Fibroblast of skin of abdomen (primary cell): ENCODE measurements at regions not wholly inside any gene's neighbourhood (a gene's known extent, or its start where the extent isn't known, plus 50 kb on each side); places are given as distances from the start of the nearest gene placed in this dataset.
"Not testable (repeated sequence)": the region's sequence is repeated elsewhere in the genome, so short reads cannot be mapped to it uniquely, and the experiment has no call there.

Experiments
- DNase-seq: peaks from one replicate; pipeline ENCODE4 v3.0.0-alpha.2; 2013

DNA sequence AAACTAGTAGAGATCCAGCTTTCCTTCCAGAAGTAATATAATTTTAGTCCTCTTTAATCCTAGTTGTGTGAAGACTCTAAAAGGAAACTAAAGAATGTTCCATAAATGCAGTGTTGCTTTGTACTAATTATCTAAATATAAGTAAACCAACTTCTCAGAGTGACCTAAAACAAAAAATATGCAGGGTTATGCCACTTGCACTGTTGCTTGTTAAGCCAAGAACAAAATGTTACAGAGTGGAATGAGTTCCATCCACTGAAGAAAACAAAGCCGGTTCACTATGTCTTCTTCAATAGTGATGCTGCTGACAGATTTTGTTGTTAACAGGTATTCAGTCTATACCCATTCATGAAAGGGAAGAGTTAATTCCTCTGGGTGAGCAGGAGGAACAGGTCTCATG lies 252.0 kb upstream of the DIAPH2 start:
- no peak for DNase-seq

DNA sequence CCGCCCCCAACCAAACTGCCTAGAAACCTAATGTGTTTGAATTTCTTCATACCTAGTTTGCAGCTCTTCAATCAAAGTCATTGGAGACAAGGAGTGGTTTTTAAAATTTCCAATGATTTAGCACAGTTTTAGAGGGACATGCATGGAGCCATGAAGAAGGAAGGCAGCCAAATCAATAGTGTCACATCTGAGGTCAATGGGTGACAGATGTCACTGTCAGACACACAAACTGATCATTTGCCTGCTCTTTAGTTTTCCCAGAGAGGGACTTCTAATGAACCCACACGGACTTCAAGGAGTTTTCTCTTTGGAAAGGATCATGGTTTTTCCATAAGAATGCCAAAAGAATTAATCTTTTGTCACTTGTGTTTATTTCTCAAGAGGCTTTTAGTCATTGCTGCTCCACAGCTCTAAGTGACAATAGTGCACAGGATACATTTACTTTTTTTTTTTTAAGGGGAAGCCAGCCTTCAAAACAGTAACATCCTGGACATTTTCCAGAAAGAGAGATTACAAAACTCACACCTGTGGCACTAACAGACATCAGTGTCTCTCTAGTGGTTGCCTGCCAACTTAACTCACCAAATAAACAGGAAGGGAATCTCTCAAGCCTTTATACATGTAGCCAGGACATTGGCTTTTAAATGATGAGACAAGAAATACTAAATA lies 251.1 kb upstream of the DIAPH2 start:
- DNase-seq = no peak

DNA sequence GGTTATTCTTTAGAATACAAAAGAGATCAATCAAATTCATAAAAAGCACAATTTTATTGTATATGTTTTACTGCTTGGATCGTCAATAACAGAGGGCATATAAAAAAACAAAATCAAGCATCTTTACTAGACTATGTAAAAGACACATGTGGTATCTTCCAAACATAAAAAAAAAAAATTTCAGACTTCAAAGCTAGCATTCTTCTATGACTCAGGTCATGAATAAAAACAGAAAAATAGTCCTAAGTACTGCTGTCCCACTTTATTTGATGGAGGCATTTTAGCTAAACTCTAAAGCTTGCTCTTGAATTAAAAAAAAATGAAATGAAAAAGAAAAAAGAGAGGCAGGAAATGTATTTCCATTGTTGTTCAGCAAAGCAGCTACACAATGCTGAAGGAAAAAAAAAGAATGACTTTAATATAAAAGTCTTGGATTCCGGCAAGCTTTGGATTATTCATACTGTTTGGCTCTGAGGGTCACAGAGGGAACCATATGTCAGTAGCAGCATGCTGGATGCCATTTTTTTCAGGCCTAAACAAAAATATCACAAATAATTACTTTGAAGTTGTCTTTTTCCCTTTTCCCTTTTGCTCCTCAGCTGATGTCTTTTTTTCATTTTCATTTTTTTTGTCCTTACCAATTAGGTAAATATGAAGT lies 249.1 kb upstream of the DIAPH2 start:
- peak; percentile 20 for DNase-seq

DNA sequence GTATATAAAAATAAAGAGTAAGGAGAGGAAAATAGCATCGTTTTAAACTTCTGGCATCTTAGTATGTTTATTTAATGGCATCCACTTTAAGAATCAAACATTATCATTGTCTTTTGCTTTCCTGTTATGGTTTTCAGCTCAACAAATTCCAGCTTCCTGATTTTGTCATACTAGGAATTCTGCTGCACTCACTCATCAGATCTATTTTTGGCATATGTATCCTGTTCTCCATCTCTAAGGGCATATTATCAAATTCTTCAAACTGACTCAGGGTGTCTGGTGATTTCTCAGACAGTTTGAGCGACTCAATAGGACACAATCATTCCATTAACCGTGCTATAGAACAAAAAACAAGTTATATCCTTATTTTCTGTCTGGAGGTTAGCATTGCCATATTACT lies 248.5 kb upstream of the DIAPH2 start:
- peak; percentile 78 for DNase-seq

DNA sequence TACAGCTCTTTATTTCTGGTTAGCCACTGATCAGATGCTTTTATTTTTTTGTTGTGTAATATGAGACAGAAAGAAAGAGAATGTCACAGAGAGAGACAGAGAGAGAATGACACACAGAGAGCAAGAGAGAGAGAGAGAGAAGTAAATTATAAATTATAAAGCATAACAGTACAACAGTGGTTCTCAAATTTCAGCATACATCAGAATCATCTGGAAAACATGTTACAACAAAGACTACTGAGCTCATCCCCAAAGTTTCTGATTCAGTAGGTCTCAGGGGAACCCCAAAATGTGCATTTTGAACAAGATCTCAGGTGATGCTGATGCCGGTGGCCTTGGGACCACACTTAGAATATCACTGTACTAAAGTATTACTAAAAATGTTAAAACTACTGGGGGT lies 245.8 kb upstream of the DIAPH2 start:
- no peak for DNase-seq

DNA sequence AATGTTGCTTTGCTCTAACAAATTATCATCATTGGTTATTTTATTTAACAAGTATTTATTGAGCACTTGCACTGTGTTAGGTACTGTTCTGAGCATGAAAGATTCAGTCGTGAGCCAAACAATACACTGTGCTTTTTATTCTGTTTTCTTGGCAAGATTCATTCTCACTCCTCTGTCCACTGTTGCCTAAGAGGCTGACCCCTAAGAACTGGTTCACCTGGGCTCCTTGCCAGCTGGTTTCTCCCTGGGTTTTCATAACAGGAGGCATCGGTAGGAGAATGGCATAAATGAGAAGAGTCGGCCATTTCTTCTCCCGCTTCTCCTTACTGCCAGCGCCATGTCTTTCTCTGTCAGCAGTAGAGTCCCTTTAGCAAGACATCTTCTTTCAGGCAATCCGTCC lies 243.7 kb upstream of the DIAPH2 start:
- DNase-seq = no peak

DNA sequence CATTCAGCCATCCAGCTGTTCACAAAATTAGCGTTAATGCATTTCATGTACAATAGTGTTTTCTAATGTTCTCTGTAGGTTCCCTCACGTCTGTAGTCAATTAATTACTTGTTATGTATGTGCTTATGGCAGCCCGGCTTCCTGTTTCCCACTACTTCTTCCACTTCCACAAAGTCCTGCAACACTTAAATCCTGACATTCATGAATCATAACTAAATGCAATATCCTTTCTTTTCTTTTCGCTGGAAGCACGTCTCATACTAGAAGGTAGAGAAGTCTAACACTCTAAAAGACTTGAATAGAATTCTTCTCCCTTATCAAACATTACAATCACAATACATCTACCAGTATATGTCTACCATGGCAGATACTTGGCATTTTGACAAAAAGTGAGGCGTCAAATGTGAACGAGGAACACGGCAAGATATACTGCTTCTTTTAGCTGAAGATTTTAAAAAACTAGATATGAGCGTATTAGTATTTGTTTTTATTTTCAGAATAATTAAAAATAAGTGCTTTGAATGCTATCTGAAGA lies 239.0 kb upstream of the DIAPH2 start:
- DNase-seq = peak; percentile 2

DNA sequence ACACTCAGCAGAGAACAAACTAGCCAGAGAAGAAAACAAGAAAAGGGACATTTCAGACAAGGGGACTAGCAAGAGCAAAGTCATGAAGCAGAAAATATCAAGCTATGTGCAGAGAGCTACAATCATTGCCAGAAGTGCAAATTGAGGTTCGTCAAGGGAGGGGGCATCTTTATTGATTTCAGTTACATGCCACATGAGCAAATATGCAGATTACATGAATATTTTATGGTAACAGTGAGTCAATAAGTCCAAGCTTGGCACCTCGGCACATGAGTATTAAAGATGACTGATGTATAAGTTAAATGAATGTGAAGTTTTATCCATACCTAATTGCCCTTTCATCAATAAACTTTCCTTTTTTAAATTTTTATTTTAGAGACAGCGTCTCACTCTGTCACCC lies 238.1 kb upstream of the DIAPH2 start:
- no peak for DNase-seq

DNA sequence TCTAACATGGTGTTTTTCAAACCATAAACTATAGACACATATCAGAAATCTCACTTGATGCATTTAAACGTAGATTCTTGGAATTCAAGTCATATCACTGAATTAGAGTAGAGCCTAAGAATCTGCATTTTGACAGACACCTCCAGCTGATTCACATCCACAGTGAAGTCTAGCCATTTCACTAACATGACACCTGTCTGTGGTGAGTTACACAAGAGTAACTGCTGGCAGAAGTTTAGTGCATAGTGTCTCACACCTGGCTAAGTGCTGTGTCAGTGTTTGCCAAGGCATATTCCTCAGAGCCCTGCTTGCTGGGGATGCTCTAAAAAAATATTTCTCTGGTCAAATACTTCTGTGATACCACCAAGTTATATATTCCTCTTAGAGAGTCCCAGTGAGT lies 237.5 kb upstream of the DIAPH2 start:
- no peak for DNase-seq

DNA sequence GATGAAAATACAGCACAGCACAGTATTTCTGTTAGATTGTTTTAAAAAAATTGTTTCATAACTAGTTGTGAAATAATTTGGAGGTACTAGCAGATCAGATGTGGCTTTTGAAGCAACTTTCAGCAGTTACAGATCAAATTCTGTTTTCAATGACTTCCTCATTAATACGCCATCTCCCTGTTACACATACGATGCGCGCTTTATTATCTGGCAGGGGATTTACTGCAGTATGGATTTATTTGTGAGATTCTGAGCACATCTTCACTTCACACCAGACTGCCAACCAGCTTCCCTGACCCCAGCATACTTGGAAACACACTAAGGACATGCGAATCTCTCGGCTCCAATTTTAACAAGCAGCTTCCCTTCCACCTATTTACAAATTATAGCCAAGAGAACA lies 235.5 kb upstream of the DIAPH2 start:
- DNase-seq = no peak

DNA sequence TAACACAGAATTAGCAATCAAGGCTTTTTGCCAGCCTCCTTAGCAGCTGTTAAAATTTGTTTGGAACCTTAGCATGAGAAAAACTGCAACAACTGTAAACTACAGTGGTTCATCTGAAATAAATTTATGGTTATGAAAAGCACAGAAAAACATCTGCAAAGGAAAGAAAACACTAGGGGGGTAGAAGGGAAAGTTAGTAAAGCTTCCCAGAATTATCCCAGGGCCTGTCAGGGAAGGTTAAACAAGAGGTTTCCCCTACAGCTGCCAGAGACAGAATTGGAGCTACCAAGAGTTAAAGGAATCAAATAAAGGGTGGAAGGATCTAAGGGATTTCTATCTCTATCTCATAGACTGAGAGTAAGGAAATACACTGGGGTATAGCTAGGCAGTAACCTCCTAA lies 234.7 kb upstream of the DIAPH2 start:
- no peak for DNase-seq

DNA sequence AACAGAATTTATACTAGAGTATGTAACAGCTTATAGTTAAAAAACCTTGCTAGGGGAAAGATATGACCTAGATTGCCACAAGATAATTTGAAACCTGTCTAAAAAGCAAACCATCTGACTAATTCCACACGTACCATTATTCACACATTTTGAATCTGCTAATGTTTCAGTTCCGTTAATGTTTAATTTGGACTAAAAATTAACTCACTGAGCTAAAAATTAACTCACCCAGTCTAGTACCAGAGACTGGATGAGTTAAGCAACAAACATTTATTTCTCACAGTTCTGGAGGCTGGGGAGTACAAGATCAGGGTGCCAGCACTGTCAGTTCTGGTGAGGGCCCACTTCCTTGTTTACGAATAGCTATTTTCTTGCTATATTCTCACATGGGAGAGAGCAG lies 231.5 kb upstream of the DIAPH2 start:
- DNase-seq = no peak

DNA sequence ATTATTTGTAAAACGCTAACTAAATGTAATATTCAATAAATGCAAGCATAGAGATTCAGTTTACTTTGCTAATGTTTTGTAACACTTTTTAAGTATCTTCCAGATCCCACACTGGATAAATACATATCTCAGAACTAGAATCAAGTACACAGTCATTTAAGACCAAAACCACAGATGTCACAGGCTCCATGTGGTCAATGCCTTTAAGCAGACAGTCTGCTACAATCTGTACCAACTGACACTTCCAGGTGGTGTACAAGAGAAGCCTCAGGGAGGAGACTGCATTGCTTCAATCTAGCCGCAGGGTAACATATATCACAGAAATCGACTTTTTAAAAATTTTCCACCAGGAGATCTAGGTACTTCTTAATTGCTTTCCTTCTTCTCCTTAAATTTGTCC lies 229.6 kb upstream of the DIAPH2 start:
- no peak for DNase-seq

DNA sequence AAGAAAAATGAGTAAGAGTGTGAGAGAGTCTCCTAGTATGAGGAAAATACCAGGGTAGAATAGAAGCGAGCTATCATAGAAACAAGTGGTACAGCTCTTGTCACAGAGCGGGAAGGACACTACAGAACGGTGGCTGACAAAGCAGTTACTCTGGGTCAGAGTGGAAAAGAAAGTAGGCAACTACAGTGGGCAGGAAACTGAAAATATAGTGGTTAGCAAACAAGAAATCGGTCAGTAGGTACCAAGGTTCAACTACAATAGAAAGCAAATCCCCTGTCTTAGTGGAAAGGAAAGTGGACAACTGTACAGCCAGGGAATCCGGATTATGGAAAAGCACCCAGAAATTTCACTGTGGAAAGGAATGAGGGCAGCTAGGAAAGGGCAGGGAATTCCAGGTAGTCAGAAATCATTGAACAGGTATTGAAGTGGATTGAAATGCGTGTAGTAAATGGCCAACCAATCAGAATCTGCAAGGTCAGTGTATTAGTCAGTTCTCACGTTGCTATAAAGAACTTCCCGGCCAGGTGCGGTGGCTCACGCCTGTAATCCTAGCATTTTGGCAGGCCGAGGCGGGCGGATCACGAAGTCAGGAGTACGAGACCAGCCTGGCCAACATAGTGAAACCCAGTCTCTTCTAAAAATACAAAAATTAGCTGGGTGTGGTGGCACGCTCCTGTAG lies 219.6 kb upstream of the DIAPH2 start:
- no peak for DNase-seq

DNA sequence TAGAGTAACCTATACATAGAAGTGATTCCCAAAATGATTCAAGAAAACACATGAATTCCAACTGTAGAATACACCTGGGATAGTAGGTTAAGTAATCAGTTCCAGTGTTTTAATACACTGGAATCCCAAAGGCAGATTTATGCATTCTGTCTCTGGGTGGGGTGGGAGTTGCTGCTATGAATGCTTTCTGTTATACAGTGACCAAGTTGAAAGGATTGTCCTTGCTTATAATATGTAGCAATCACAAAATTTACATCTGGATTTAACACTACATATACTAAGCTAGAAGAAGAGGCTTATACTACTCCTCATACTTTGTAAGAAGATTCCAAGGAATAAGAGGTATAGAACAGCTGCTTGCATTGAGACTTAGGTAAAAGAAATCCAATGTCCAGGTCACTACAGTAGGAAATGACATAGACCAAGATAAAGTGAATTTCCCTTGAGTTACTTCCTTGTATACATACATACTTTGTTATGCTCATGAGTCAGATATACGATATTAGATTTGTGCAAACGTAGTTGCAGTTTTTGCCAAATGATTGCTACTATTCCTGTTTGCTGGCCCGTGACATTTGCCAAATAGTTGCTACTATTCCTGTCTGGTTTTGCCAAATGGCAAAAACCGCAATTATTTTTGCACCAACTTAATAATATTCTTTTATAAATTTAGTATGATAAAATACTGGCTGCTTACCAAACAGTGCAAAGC lies 210.5 kb upstream of the DIAPH2 start:
- DNase-seq = no peak

DNA sequence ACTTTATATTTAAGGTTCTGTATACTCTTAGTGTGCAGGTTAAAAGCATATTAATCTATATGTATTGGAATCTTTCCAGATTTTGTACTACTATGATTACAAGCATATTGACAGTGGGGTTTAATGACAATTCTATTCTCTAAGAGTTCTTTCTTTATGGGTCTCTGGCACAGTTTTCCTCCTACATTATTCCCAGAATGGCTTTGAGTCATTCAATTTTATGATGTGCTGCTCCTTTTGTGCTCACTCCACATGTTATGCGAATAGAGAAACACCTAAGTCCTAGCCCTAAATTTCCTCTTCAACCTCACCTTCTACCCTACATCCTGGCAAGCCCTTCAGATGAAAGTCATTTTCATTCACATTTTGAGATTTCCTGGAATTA lies 209.9 kb upstream of the DIAPH2 start:
- DNase-seq = no peak

DNA sequence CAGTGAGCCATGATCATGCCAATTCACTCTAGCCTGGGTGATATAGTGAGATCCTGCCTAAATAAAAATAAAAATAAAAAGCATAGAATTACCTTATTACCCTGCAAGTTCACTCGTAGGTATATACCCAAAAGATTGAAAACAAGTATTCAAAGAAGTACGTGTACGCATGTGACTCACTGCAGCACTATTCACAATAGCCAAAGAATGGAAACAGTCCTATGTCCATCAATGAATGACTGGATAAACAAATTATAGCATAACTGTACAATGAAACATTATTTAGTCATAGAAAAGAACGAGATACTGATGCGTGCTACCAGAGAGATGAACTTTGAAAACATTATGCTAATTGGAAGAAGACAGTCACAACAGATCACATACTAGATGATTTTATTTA lies 204.6 kb upstream of the DIAPH2 start:
- DNase-seq = peak; percentile 35

DNA sequence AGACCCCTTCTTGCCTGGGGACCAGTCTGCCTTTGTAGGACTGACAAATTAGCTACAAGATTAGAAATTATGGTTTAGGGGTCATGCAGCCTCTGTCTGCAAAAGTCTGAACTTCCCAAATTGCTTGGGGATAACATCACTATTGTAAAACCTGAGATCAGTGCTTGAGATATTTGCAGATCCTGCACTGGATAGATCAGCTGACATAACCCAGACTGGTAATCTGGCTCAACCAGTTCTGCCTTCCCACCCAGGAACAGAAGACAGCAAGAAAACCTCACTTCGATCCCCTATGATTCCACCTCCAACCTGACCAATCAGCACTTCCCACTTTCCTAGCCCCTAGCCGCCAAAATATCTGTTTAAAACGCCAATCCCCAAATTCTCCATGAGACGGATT lies 202.8 kb upstream of the DIAPH2 start:
- DNase-seq = no peak

DNA sequence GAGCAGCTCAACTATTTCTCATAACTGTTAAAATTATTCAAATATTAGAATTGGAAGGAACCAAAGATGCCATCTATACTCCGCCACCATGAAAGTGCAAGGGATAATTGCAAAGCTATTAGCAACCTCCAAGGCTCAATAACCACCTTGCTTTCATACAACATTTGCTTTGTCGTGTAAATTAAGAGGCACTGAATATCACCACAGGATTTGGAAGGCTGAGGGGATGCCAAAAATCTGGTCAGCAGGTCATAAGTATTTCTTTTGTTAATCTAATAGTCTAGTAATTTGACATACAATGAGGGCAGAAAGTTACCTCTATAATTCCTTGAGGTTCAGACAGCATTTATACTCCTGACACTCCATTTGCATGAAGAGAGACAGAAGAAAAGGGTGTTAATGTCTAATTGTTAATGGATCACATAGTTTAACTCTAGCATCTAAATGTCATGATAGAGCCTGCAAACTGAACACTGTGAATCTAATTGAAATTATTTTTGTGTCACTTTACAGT lies 200.9 kb upstream of the DIAPH2 start:
- no peak for DNase-seq

DNA sequence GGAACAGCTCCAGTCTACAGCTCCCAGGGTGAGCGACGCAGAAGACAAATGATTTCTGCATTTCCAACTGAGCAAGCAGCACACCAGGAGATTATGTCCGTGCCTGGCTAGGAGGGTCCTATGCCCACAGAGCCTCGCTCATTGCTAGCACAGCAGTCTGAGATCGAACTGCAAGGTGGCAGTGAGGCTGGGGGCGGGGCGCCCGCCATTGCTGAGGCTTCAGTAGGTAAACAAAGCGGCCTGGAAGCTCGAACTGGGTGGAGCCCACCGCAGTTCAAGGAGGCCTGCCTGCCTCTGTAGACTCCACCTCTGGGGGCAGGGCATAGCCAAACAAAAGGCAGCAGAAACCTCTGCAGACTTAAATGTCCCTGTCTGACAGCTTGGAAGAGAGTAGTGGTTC lies 198.0 kb upstream of the DIAPH2 start:
- not testable (repeated sequence) for DNase-seq

DNA sequence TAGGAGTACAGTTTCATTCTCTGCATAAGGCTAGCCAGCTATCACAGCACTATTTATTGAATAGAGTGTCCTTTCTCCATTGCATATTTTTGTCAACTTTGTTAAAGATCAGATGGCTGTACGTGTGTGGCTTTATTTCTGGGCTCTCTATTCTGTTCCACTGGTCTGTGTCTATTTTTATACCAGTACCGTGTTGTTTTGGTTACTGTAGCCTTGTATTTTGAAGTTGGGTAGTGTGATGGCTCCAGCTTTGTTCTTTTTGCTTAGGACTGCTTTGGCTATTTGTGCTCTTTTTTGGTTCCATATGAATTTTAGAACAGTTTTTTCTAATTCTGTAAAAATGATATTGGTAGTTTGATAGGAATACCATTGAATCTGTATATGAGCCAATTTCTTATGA lies 182.1 kb upstream of the DIAPH2 start:
- DNase-seq = no peak

DNA sequence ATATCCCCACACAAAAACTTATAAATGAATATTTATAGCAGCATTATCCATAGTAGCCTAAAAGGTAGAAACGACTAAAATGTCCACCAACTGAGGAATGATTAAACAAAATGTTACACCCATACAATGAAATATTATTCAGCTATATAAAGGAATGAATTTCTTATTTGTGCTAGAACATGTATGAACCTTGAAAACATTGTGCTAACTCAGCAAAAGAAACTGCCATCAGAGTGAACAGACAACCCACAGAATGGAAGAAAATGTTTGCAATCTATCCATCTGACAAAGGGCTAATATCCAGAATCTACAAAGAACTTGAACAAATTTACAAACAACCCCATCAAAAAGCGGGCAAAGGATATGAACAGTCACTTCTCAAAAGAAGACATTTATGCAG lies 155.3 kb upstream of the DIAPH2 start:
- DNase-seq = not testable (repeated sequence)

DNA sequence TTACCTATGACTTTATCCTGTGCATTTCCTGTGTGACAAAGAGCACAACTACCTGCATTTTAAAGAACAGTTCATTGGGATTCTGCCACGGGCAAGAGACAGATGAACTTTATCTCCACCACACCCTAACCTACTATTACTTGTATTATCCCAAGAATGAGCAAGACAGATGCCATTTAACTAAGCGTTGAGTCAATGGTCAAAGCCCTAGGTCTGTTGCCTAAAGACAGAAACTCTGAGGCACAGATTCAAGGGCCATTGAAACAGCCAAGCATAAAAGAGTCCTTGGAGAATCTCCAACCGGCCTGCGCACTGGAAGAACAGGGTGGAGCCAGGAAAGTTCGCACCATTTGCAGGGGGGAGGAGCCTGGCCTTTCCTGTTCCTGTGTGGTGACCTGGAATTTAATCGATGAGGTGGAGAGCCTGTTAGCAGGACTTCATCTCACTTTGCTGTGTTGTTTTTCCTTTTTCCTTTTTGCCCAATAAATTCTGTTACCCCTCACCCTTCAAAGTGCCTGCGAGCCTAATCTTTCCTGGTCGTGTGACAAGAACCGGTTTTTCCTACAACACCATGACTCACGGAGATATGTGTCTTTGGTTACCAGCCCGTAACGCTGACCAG lies 146.4 kb upstream of the DIAPH2 start:
- no peak for DNase-seq
